ENCODE measurements at regions not wholly inside any gene's neighbourhood (a gene's known extent, or its start where the extent isn't known, plus 50 kb on each side); places are given as distances from the start of the nearest gene placed in this dataset.

DNA sequence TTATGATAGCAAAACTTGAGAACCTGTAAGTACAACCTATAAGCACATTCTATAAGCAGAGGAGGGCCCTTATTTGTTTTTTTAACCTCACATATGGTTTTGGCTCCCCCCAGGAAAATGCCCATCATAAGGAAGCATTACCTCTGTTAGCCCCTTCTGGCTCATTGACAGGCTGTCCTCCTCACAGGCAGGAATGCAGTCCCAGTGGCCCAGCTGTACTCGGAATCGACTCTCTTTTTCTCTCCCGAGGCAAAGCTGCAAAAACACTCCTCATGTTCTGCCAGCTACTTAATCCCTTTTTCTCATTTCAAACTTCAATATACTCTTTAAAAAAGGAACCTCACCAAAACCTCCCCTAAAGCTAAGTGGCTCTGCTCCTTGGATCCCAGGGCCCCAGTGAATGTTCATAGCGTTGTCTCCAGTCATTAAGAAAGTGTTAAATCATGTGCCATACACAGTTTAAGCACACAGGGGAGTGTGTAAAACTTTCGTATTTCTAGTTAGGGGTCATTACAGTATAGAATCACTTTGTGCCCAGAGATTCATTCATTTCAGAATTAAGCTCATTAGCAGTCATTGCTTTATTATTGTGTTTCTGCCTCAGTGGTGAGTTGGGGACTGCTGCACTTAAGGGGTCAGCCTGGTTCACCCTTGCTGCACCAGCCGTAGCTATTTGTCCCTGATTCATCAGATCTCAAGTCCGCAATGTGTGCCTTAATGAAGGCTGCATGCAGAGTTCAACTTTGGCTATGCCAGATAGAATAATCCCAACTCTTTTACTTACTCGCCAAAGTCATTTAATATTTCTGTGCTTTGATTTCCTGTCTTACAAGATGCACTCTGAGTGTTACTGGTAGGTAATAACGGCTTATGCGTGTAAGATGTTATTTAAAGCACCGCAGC, 57.6 kb downstream of the JRKL start:
- no peak for DNase-seq
- H3K36me3 Mint-ChIP-seq (ENCODE audit: low read depth), result no peaks in the 10 kb centered on the region
- H3K9me3 Mint-ChIP-seq, result no peaks in the 10 kb centered on the region
- ChIA-PET POLR2A (no interaction called here), CTCF (interaction anchor here (0.7 kb wide), 1 partner anchor 16 kb away, joined by 3 read pairs; no protein-coding TSS in a partner anchor)
- no peak overlapping the region for H3K4me3 Mint-ChIP-seq
- no peak overlapping the region for H3K27ac Mint-ChIP-seq
- no peaks in the 10 kb centered on the region for H3K4me1 Mint-ChIP-seq
- H3K27me3 Mint-ChIP-seq, result peaks cover 16% of the 10 kb centered on the region

DNA sequence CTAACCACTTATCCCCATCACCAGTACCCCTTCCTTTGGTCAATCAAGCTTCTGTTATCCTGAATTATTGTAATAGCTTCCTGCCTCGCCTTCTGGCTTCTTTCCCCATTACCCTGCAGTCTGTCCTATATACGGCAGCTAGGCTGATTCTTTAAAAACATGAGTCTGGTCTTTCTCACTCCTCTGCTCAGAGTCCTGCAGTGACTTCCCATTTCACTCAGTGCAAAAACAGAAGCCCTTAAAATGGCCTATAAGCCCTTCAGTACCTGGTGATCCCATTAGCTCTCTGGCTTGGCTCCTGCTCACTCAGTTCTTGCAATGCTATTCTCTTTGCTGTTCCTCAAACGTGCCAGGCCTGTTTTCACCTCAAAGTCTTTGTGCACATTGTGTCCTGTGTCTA, 58.4 kb downstream of the JRKL start:
- no peak for DNase-seq
- no peaks in the 10 kb centered on the region for H3K36me3 Mint-ChIP-seq (ENCODE audit: low read depth)
- H3K4me3 Mint-ChIP-seq, result no peak overlapping the region
- no peaks in the 10 kb centered on the region for H3K9me3 Mint-ChIP-seq
- ChIA-PET POLR2A (no interaction called here), CTCF (no interaction called here)
- H3K27ac Mint-ChIP-seq, result no peak overlapping the region
- peaks cover 14% of the 10 kb centered on the region for H3K27me3 Mint-ChIP-seq
- H3K4me1 Mint-ChIP-seq, result no peaks in the 10 kb centered on the region

DNA sequence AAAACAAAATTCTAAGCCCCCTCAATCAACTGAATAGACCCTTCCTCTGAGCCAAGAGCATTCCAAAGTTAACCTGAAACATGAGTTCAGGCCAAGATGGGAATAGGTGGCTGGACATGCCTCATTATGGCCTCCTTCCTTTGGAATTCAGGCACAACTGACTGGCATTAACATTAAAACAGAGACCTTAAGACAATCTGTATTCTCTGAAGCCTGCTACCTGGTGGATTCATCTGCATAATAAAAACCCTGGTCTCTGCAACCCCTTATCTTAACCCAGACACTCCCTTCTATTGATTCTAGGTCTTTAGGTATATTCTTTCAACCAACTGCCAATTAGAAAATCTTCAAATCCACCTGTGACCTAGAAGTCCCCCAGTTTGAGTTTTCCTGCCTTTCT, 66.3 kb downstream of the JRKL start:
- no peaks in the 10 kb centered on the region for H3K9me3 Mint-ChIP-seq
- H3K27me3 Mint-ChIP-seq, result peaks cover 15% of the 10 kb centered on the region
- no peak overlapping the region for H3K4me3 Mint-ChIP-seq
- H3K27ac Mint-ChIP-seq, result no peak overlapping the region
- H3K4me1 Mint-ChIP-seq, result no peaks in the 10 kb centered on the region
- ChIA-PET POLR2A (no interaction called here), CTCF (no interaction called here)
- no peaks in the 10 kb centered on the region for H3K36me3 Mint-ChIP-seq (ENCODE audit: low read depth)
- no peak for DNase-seq

DNA sequence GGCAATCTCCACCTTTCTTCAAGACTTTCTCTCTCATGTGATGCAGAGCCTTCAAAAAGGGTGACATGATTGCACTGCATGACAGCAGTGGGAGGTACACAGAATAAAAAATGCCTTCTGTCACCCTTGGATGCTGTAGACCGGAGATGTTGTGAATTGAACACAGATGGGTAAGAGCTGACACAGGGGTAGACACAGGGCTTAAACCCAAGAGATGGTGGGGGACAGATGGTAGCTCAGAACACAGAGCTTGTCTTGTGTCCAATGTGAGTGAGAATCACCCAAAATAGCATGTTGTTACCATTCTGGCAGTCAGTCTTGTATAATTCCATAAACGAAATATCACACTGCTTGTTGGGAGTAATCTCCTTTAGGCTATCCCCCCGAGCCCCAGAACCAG, 69.9 kb downstream of the JRKL start:
- POLR2A ChIA-PET, result no interaction called here
- CTCF ChIA-PET, result no interaction called here
- no peaks in the 10 kb centered on the region for H3K36me3 Mint-ChIP-seq (ENCODE audit: low read depth)
- no peak overlapping the region for H3K4me3 Mint-ChIP-seq
- H3K9me3 Mint-ChIP-seq, result no peaks in the 10 kb centered on the region
- H3K27ac Mint-ChIP-seq, result no peak overlapping the region
- no peak for DNase-seq
- peaks cover 8% of the 10 kb centered on the region for H3K4me1 Mint-ChIP-seq
- H3K27me3 Mint-ChIP-seq, result peaks cover 19% of the 10 kb centered on the region

DNA sequence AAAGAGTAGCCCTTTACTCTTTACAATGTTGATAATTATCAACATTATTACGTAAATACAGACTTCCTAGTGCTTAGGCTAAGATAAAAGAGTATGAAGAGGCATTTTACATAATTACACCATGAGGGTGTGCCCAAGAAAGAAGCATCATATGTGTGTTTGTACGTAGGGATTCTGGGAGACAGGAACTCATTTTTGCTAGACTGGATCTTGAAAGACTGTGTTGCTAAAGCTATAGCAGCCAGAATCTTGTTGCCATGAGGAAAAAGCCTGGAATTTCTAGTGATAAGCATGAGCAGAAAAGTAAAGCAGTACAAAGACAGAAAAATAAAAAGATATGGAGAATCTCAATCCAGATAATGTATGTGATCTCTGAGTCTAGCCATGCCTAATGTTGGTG, 72.1 kb downstream of the JRKL start:
- Mint-ChIP-seq H3K27me3 (peaks cover 12% of the 10 kb centered on the region), H3K27ac (no peak overlapping the region), H3K4me3 (no peak overlapping the region), H3K4me1 (peaks cover 9% of the 10 kb centered on the region), H3K36me3 (ENCODE audit: low read depth) (no peaks in the 10 kb centered on the region), H3K9me3 (no peaks in the 10 kb centered on the region)
- ChIA-PET CTCF (no interaction called here), POLR2A (no interaction called here)
- no peak for DNase-seq

DNA sequence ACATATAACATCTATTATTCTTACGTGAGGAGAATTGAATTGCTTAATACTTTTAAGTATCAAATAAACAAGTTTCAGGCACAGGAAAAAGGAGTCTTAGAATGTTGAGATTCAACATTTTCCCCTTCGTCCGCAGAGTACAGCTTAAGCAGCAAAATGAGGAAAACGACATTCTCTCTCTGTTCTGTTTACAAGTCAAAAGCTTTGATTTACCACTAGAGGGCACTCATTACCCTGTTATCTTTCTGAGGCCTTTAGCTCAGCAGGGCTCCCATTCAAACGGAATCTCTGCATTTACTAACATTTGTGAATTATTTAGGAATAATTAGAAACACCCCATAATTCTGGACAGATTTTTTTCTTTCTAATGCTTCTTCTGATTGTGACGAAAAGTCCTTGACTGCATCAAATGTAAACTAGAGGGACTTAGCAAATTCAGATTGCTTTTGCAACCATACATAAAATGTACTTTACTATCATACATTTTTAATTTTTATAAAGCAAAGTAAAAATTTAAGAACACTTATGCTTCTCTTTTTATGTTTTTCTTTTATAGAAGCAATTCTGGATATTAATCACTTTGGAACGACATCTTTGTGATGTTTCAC, 75.0 kb downstream of the JRKL start:
- peaks cover 7% of the 10 kb centered on the region for H3K27me3 Mint-ChIP-seq
- POLR2A ChIA-PET, result no interaction called here
- H3K4me3 Mint-ChIP-seq, result no peak overlapping the region
- peaks cover 9% of the 10 kb centered on the region for H3K4me1 Mint-ChIP-seq
- no peaks in the 10 kb centered on the region for H3K9me3 Mint-ChIP-seq
- H3K36me3 Mint-ChIP-seq (ENCODE audit: low read depth), result no peaks in the 10 kb centered on the region
- CTCF ChIA-PET, result interaction anchor here (0.8 to 1.5 kb wide), 4 partner anchors 11 to 31 kb away, joined by 3 to 4 read pairs (median 3); no protein-coding TSS in a partner anchor
- H3K27ac Mint-ChIP-seq, result no peak overlapping the region
- DNase-seq, result peak; percentile 11

DNA sequence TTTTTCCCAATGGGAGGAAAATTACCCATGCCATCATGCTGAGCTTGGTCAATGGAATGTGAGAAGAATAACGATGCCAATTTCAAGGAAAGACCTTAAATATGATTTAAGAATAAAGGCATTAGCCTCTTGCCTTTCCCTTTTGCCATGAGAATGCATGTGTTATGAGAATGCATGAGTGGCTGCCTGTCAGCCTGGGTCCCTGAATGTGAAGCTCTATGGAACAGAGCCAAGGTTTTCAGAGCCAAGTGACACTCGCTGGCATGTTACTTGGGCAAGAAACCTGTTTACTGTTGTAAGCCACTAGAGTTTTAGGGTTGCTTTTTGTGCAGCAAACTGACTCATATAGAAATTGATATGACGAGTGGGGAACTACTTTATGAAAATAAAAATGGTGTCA, 75.7 kb downstream of the JRKL start:
- ChIA-PET CTCF (interaction anchor here (0.7 to 1.5 kb wide), 3 partner anchors 23 to 696 kb away, joined by 3 read pairs; no protein-coding TSS in a partner anchor), POLR2A (no interaction called here)
- Mint-ChIP-seq H3K36me3 (ENCODE audit: low read depth) (no peaks in the 10 kb centered on the region), H3K4me1 (peaks cover 9% of the 10 kb centered on the region), H3K4me3 (no peak overlapping the region), H3K27me3 (peaks cover 6% of the 10 kb centered on the region), H3K27ac (no peak overlapping the region), H3K9me3 (no peaks in the 10 kb centered on the region)
- no peak for DNase-seq

DNA sequence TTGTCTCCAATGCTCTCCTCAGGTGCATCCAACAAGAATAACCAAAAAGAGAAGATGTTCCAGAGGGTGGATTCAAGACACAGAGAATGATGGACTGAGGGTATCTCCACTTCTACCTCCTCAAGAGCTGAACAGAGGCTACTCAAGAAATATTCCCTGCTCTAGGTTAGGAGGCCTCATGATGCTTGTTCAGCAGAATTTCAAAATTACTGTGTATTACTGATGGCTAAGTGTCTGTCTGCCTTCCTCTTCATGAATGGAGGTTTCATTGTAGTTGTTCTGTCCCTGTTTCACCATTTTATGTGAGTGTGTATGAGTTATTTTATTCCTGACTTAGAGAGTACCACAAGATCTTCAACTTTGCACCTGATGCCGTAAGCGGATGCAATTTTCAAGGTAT, 76.8 kb downstream of the JRKL start:
- Mint-ChIP-seq H3K36me3 (ENCODE audit: low read depth) (no peaks in the 10 kb centered on the region), H3K27ac (no peak overlapping the region), H3K9me3 (no peaks in the 10 kb centered on the region), H3K4me1 (peaks cover 10% of the 10 kb centered on the region), H3K27me3 (peaks cover 4% of the 10 kb centered on the region), H3K4me3 (no peak overlapping the region)
- DNase-seq, result no peak
- CTCF ChIA-PET, result interaction anchor here (0.5 kb wide), 1 partner anchor 554 kb away, joined by 3 read pairs; no protein-coding TSS in a partner anchor
- POLR2A ChIA-PET, result no interaction called here

DNA sequence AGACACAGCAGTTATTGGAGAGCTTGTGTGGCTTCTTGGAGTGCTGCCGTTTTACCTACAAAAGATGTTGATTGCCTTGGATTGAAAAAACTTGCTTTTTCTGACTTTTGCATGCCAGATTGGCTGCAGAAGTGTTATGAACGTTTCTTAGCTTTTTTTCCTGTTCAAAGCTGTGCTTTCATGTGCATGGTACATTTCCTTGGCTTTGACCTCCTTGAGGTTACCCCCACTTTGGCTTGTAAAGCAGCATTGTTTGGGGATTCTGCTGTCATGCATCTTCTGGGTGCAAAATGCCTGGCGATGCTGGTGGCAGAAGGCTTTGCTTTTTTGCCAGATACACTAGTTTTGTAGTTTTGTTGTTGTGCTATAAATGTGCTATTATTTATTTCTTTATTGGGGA, 80.0 kb downstream of the JRKL start:
- no peak for DNase-seq
- Mint-ChIP-seq H3K36me3 (ENCODE audit: low read depth) (no peaks in the 10 kb centered on the region), H3K27ac (no peak overlapping the region), H3K27me3 (no peaks in the 10 kb centered on the region), H3K9me3 (peaks cover 2% of the 10 kb centered on the region), H3K4me3 (no peak overlapping the region), H3K4me1 (peaks cover 2% of the 10 kb centered on the region)
- ChIA-PET CTCF (no interaction called here), POLR2A (interaction anchor here (0.6 kb wide), 1 partner anchor 70 kb away, joined by 3 read pairs; no protein-coding TSS in a partner anchor)

DNA sequence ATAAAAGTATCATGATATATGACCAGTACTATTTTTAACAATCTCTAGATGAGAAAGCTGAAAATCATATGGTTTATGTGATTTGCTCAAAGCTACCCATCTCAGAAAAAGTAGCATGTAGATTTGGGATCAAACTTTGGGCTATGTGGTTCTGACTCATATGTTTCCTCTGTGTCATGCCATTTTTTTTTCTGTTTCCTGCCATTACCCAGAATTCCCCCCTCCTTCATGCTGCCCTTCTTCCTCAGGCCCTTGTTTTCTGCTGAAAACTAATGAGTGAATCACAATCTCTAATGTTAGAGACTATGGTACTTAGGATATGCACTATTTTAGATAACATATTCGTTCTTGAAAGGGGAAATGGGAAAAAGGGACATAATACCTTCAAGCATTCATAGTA, 80.7 kb downstream of the JRKL start:
- no peaks in the 10 kb centered on the region for H3K27me3 Mint-ChIP-seq
- H3K4me1 Mint-ChIP-seq, result peaks cover 2% of the 10 kb centered on the region
- CTCF ChIA-PET, result no interaction called here
- H3K9me3 Mint-ChIP-seq, result peaks cover 2% of the 10 kb centered on the region
- H3K27ac Mint-ChIP-seq, result no peak overlapping the region
- DNase-seq, result no peak
- H3K4me3 Mint-ChIP-seq, result no peak overlapping the region
- POLR2A ChIA-PET, result no interaction called here
- no peaks in the 10 kb centered on the region for H3K36me3 Mint-ChIP-seq (ENCODE audit: low read depth)

DNA sequence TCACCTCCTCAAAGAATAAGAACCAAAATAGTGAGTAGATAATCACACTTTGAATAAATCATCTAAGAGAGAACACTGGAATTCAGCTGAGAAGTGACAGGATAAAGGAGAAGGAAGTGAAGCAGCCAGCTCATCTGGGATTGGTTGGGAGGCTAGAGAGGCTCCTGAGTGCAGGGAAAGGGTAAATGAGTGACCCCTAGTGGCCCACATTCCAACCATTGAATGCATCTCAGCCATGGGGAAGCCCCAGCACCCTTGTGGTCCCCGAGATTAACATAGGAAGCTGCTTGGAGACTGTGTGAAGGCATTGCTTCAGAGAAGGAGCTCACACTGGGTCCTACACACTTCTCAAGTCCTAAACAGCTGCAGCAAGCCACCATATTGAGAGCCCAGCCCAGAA, 82.3 kb downstream of the JRKL start:
- Mint-ChIP-seq H3K4me1 (peaks cover 2% of the 10 kb centered on the region), H3K27me3 (no peaks in the 10 kb centered on the region), H3K4me3 (no peak overlapping the region), H3K9me3 (peaks cover 2% of the 10 kb centered on the region), H3K27ac (no peak overlapping the region), H3K36me3 (ENCODE audit: low read depth) (no peaks in the 10 kb centered on the region)
- ChIA-PET POLR2A (no interaction called here), CTCF (no interaction called here)
- DNase-seq, result no peak

DNA sequence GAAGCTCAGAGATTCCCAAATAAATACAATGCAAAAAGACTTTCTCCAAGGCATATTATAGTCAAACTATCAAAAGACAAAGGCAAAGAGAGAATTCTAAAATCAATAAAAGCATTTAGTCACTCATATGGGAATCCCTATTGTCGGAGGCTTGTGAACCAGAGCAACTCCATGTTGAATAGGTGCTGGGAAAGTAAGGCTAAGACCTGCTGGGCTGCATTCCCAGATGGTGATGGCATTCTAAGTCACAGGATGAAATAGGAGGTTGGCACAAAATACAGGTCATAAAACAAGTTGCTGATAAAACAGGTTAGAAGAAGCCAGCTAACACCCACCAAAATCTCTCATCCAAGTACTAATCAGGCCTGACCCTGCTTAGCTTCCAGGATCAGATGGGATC, 84.5 kb downstream of the JRKL start:
- no peaks in the 10 kb centered on the region for H3K27me3 Mint-ChIP-seq
- H3K9me3 Mint-ChIP-seq, result peaks cover 2% of the 10 kb centered on the region
- no peaks in the 10 kb centered on the region for H3K36me3 Mint-ChIP-seq (ENCODE audit: low read depth)
- H3K4me3 Mint-ChIP-seq, result no peak overlapping the region
- DNase-seq, result no peak
- H3K27ac Mint-ChIP-seq, result no peak overlapping the region
- ChIA-PET POLR2A (no interaction called here), CTCF (interaction anchor here (0.6 kb wide), 1 partner anchor 78 kb away, joined by 3 read pairs; no protein-coding TSS in a partner anchor)
- peaks cover 2% of the 10 kb centered on the region for H3K4me1 Mint-ChIP-seq

DNA sequence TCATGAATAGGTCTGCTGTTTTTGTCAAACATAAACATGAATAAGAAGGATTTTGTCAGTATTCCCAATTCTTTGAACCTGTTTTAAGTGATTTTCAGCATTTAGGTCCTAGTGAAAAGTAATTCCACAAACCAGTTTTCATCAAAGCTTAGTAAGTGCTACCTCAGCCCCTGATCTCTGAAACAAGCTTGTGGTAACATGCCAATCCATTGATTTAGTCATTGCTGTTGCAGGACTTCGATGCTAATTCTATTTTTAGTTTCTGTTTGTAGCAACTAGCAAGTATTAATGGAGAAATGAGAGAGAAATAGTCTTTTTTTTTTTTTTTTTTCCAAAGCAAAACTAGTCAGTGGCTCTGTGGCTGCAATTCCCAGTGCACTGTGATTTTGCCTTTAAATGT, 91.4 kb downstream of the JRKL start:
- ChIA-PET POLR2A (interaction anchor here (0.6 kb wide), 1 partner anchor 12 kb away, joined by 5 read pairs; no protein-coding TSS in a partner anchor), CTCF (no interaction called here)
- Mint-ChIP-seq H3K4me3 (no peak overlapping the region), H3K36me3 (ENCODE audit: low read depth) (no peaks in the 10 kb centered on the region), H3K27me3 (peaks cover 7% of the 10 kb centered on the region), H3K4me1 (no peaks in the 10 kb centered on the region), H3K27ac (no peak overlapping the region), H3K9me3 (no peaks in the 10 kb centered on the region)
- no peak for DNase-seq

All from activated CD4-positive, alpha-beta T cell treated with anti-CD3 and anti-CD28 coated beads, Interleukin-2, amount 10 ng/mL, durations not matched to agents 7 days and 5 days (primary cell).